ENCODE measurements at regions not wholly inside any gene's neighbourhood (a gene's known extent, or its start where the extent isn't known, plus 50 kb on each side); places are given as distances from the start of the nearest gene placed in this dataset.
"Not testable (repeated sequence)": the region's sequence is repeated elsewhere in the genome, so short reads cannot be mapped to it uniquely, and the experiment has no call there.

DNA sequence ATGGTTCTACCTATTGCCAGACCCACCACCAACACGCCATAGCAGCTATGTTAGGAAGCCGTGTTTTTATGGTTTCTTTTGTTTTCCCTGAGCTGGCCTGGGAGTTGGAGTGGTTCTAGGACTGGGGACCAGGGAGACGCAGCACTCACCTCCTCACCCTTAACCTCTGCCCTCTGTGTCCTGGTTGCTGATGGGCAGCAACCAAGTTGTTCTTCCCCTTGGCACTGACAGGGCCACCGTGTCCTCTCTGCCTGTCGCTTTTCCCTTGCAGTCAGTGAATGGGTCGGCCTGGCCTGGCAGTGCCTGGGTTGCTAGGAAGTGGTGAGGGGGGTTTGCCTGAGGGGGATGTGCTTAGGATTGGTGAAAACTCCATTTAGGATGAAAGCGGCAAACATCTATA is 197.1 kb upstream of the GATA6 start:
- H3K27ac Mint-ChIP-seq: no peak overlapping the region
- no peaks in the 10 kb centered on the region for H3K4me1 Mint-ChIP-seq
- POLR2A ChIA-PET: no interaction called here
- no peak for ATAC-seq (replicated peaks in 1 of 4)
- Histone ChIP-seq H3K4me3 (ENCODE audit: control insufficient read depth in 1 of 2, extremely low read depth in 1 of 2, low read length in 1 of 2) (no peak overlapping the region), H3K4me1 (ENCODE audit: control insufficient read depth in 1 of 2, extremely low read depth in 1 of 2, insufficient read depth in 2 of 2, low read length in 2 of 2) (no peaks in the 10 kb centered on the region), H3K9me3 (no peaks in the 10 kb centered on the region), H3K27me3 (replicated peaks in 1 of 2; ENCODE audit: control insufficient read depth in 2 of 2, extremely low read depth in 1 of 2, insufficient read depth in 2 of 2, low read length in 1 of 2) (peaks cover 0 to 2% of the 10 kb centered on the region in 2 experiments), H3K27ac (ENCODE audit: low read length) (no peak overlapping the region), H3K36me3 (ENCODE audit: control insufficient read depth in 2 of 2, extremely low read depth in 1 of 2, insufficient read depth in 1 of 2, low read length in 1 of 2) (no peaks in the 10 kb centered on the region)
- H3K36me3 Mint-ChIP-seq: no peaks in the 10 kb centered on the region
- no peaks in the 10 kb centered on the region for H3K9me3 Mint-ChIP-seq
- DNase-seq: no peak
- no CpG with 5 or more reads among the region's 7 CpGs for WGBS (ENCODE audit: insufficient coverage)
- CTCF ChIA-PET: no interaction called here
- no peak overlapping the region for H3K4me3 Mint-ChIP-seq
- H3K27me3 Mint-ChIP-seq: peaks cover 0 to 6% of the 10 kb centered on the region in 2 donors

GRCh38 chr18:21975954-21976353 is 193.4 kb upstream of the GATA6 start:
- ATAC-seq (replicated peaks in 1 of 4); H3K36me3 ChIP-seq (ENCODE audit: control insufficient read depth in 2 of 2, extremely low read depth in 1 of 2, insufficient read depth in 1 of 2, low read length in 1 of 2); POLR2A ChIA-PET; DNase-seq; H3K4me1 Mint-ChIP-seq; H3K4me3 Mint-ChIP-seq; H3K27ac Mint-ChIP-seq; H3K9me3 Mint-ChIP-seq; H3K27me3 ChIP-seq (replicated peaks in 1 of 2; ENCODE audit: control insufficient read depth in 2 of 2, extremely low read depth in 1 of 2, insufficient read depth in 2 of 2, low read length in 1 of 2); CTCF ChIA-PET; H3K4me3 ChIP-seq (ENCODE audit: control insufficient read depth in 1 of 2, extremely low read depth in 1 of 2, low read length in 1 of 2); H3K27me3 Mint-ChIP-seq; H3K36me3 Mint-ChIP-seq; H3K9me3 ChIP-seq; H3K4me1 ChIP-seq (ENCODE audit: control insufficient read depth in 1 of 2, extremely low read depth in 1 of 2, insufficient read depth in 2 of 2, low read length in 2 of 2); H3K27ac ChIP-seq (ENCODE audit: low read length): not testable (repeated sequence)
- WGBS (ENCODE audit: insufficient coverage): 89% methylated on average over 1 of the region's 1 CpG

GRCh38 chr18:21978546-21979170 is 190.7 kb upstream of the GATA6 start:
- no peaks in the 10 kb centered on the region for H3K4me1 Mint-ChIP-seq
- Histone ChIP-seq H3K4me1 (ENCODE audit: control insufficient read depth in 1 of 2, extremely low read depth in 1 of 2, insufficient read depth in 2 of 2, low read length in 2 of 2) (no peaks in the 10 kb centered on the region), H3K27ac (ENCODE audit: low read length) (no peak overlapping the region), H3K36me3 (ENCODE audit: control insufficient read depth in 2 of 2, extremely low read depth in 1 of 2, insufficient read depth in 1 of 2, low read length in 1 of 2) (no peaks in the 10 kb centered on the region), H3K4me3 (ENCODE audit: control insufficient read depth in 1 of 2, extremely low read depth in 1 of 2, low read length in 1 of 2) (no peak overlapping the region), H3K9me3 (no peaks in the 10 kb centered on the region), H3K27me3 (replicated peaks in 1 of 2; ENCODE audit: control insufficient read depth in 2 of 2, extremely low read depth in 1 of 2, insufficient read depth in 2 of 2, low read length in 1 of 2) (peaks cover 0 to 6% of the 10 kb centered on the region in 2 experiments)
- ChIA-PET CTCF (no interaction called here), POLR2A (no interaction called here)
- H3K36me3 Mint-ChIP-seq: no peaks in the 10 kb centered on the region
- 63% methylated on average over 1 of the region's 13 CpGs for WGBS (ENCODE audit: insufficient coverage)
- H3K4me3 Mint-ChIP-seq: no peak overlapping the region
- peaks cover 0 to 5% (median 0%) of the 10 kb centered on the region in 3 donors for H3K9me3 Mint-ChIP-seq
- peaks cover 2 to 3% of the 10 kb centered on the region in 2 donors for H3K27me3 Mint-ChIP-seq
- no peak for DNase-seq
- ATAC-seq (replicated peaks in 1 of 4): no peak
- no peak overlapping the region for H3K27ac Mint-ChIP-seq

DNA sequence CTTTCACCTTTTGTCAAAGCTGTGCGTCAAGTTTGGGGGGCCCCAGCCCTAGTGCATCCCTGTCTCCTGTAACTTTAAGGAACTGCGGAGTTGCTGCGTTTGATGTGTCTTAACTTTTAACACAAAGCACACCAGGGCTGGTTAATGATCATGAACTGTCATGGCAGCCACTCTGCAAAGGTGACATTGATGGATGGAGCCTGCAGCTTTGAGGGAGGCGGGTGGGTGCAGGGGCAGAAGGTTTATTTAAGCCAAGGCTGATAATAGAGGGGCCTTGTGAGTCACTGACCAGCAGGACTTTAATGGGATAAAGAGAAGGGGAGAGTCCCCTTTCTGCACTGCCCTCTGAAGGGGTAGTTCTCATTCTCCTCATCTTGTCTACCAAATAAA is 190.2 kb upstream of the GATA6 start:
- Mint-ChIP-seq H3K27me3 (peaks cover 2 to 3% of the 10 kb centered on the region in 2 donors), H3K9me3 (peaks cover 0 to 5% (median 0%) of the 10 kb centered on the region in 3 donors), H3K36me3 (no peaks in the 10 kb centered on the region), H3K27ac (no peak overlapping the region), H3K4me3 (no peak overlapping the region), H3K4me1 (no peaks in the 10 kb centered on the region)
- ATAC-seq (replicated peaks in 1 of 4) (no peak), DNase-seq (no peak)
- WGBS (ENCODE audit: insufficient coverage): 100% methylated on average over 1 of the region's 4 CpGs
- H3K36me3 ChIP-seq (ENCODE audit: control insufficient read depth in 2 of 2, extremely low read depth in 1 of 2, insufficient read depth in 1 of 2, low read length in 1 of 2): no peaks in the 10 kb centered on the region
- H3K9me3 ChIP-seq: no peaks in the 10 kb centered on the region
- H3K27ac ChIP-seq (ENCODE audit: low read length): no peak overlapping the region
- H3K4me3 ChIP-seq (ENCODE audit: control insufficient read depth in 1 of 2, extremely low read depth in 1 of 2, low read length in 1 of 2): no peak overlapping the region
- H3K27me3 ChIP-seq (replicated peaks in 1 of 2; ENCODE audit: control insufficient read depth in 2 of 2, extremely low read depth in 1 of 2, insufficient read depth in 2 of 2, low read length in 1 of 2): peaks cover 0 to 6% of the 10 kb centered on the region in 2 experiments
- ChIA-PET POLR2A (no interaction called here), CTCF (no interaction called here)
- no peaks in the 10 kb centered on the region for H3K4me1 ChIP-seq (ENCODE audit: control insufficient read depth in 1 of 2, extremely low read depth in 1 of 2, insufficient read depth in 2 of 2, low read length in 2 of 2)

- H3K27me3 Mint-ChIP-seq: peaks cover 2 to 3% of the 10 kb centered on the region in 2 donors
- DNase-seq (no peak), ATAC-seq (replicated peaks in 1 of 4) (no peak)
- CTCF ChIA-PET: interaction anchor here in 1 of 2 donors (0.7 kb wide), 1 partner anchor 152 kb away, joined by 4 read pairs; no protein-coding TSS in a partner anchor
- no peak overlapping the region for H3K27ac Mint-ChIP-seq
- peaks cover 0 to 6% of the 10 kb centered on the region in 2 experiments for H3K27me3 ChIP-seq (replicated peaks in 1 of 2; ENCODE audit: control insufficient read depth in 2 of 2, extremely low read depth in 1 of 2, insufficient read depth in 2 of 2, low read length in 1 of 2)
- H3K9me3 Mint-ChIP-seq: peaks cover 0 to 5% (median 0%) of the 10 kb centered on the region in 3 donors
- no peak overlapping the region for H3K4me3 Mint-ChIP-seq
- H3K36me3 Mint-ChIP-seq: no peaks in the 10 kb centered on the region
- H3K4me1 ChIP-seq (ENCODE audit: control insufficient read depth in 1 of 2, extremely low read depth in 1 of 2, insufficient read depth in 2 of 2, low read length in 2 of 2): no peaks in the 10 kb centered on the region
- WGBS (ENCODE audit: insufficient coverage): no CpG with 5 or more reads among the region's 1 CpG
- POLR2A ChIA-PET: no interaction called here
- H3K4me1 Mint-ChIP-seq: no peaks in the 10 kb centered on the region
- no peaks in the 10 kb centered on the region for H3K9me3 ChIP-seq
- no peak overlapping the region for H3K27ac ChIP-seq (ENCODE audit: low read length)
- no peak overlapping the region for H3K4me3 ChIP-seq (ENCODE audit: control insufficient read depth in 1 of 2, extremely low read depth in 1 of 2, low read length in 1 of 2)
- no peaks in the 10 kb centered on the region for H3K36me3 ChIP-seq (ENCODE audit: control insufficient read depth in 2 of 2, extremely low read depth in 1 of 2, insufficient read depth in 1 of 2, low read length in 1 of 2)
Measured at GRCh38 chr18:21979759-21980158, 189.6 kb upstream of the GATA6 start.

DNA sequence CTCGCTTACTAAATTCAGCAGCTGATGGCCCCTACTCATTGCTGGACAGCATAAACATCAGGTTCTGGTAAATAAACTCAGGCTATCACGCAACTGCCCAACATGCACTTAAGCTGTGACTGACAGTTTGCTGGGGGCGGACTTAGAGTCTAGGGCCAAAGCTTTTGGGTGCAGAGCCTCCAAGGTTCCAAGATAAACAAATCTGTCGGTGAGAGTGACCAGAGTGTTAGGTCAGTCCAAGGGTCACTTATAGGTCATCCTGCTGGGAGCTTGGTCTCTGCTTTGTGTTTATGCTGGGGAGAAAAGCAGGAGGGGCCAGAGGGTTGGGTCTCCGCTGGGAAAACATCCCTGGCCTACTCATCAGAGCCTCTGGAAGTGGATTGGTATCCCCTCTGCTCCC is 188.6 kb upstream of the GATA6 start:
- H3K36me3 Mint-ChIP-seq: no peaks in the 10 kb centered on the region
- ATAC-seq (replicated peaks in 1 of 4): no peak
- 88% methylated on average over 4 of the region's 5 CpGs for WGBS (ENCODE audit: insufficient coverage)
- no peaks in the 10 kb centered on the region for H3K4me1 ChIP-seq (ENCODE audit: control insufficient read depth in 1 of 2, extremely low read depth in 1 of 2, insufficient read depth in 2 of 2, low read length in 2 of 2)
- CTCF ChIA-PET: no interaction called here
- no peak overlapping the region for H3K4me3 ChIP-seq (ENCODE audit: control insufficient read depth in 1 of 2, extremely low read depth in 1 of 2, low read length in 1 of 2)
- H3K4me1 Mint-ChIP-seq: no peaks in the 10 kb centered on the region
- H3K27me3 ChIP-seq (replicated peaks in 1 of 2; ENCODE audit: control insufficient read depth in 2 of 2, extremely low read depth in 1 of 2, insufficient read depth in 2 of 2, low read length in 1 of 2): peaks cover 0 to 6% of the 10 kb centered on the region in 2 experiments
- H3K27me3 Mint-ChIP-seq: peaks cover 2 to 3% of the 10 kb centered on the region in 2 donors
- no peak overlapping the region for H3K4me3 Mint-ChIP-seq
- POLR2A ChIA-PET: interaction anchor here in 1 of 2 donors (0.5 kb wide), 1 partner anchor 53 kb away, joined by 3 read pairs; no protein-coding TSS in a partner anchor
- no peaks in the 10 kb centered on the region for H3K36me3 ChIP-seq (ENCODE audit: control insufficient read depth in 2 of 2, extremely low read depth in 1 of 2, insufficient read depth in 1 of 2, low read length in 1 of 2)
- H3K9me3 ChIP-seq: no peaks in the 10 kb centered on the region
- no peak overlapping the region for H3K27ac ChIP-seq (ENCODE audit: low read length)
- H3K27ac Mint-ChIP-seq: no peak overlapping the region
- DNase-seq: no peak
- peaks cover 0 to 5% (median 0%) of the 10 kb centered on the region in 3 donors for H3K9me3 Mint-ChIP-seq
